Fibroblast of the aortic adventitia (primary cell): ENCODE measurements at regions not wholly inside any gene's neighbourhood (a gene's known extent, or its start where the extent isn't known, plus 50 kb on each side); places are given as distances from the start of the nearest gene placed in this dataset.
"Not testable (repeated sequence)": the region's sequence is repeated elsewhere in the genome, so short reads cannot be mapped to it uniquely, and the experiment has no call there.

ENCODE experiments used
- DNase-seq: peaks from one replicate; pipeline ENCODE4 v3.0.0-alpha.2; 2010; ENCODE audit warnings: low read depth
- H3K4me3 ChIP-seq: 2 replicates; pipeline ENCODE4 v1.5.1; 2011; ENCODE audit warnings: low read depth, mild to moderate bottlenecking, control low read depth, low read length, moderate library complexity
- CTCF ChIP-seq: IDR thresholded peaks from 2 replicates; pipeline ENCODE4 v1.5.1; 2011; ENCODE audit warnings: mild to moderate bottlenecking, low read length, control low read depth, inconsistent platforms; ENCODE audit not compliant: insufficient read depth

- no peak overlapping the region for H3K4me3 ChIP-seq
- no peak for DNase-seq
- no peak for TF ChIP-seq CTCF
These were observed 725.9 kb downstream of the BCKDHB start for GRCh38 chr6:80832337-80832736.

GRCh38 chr6:80793411-80793810 is 686.9 kb downstream of the BCKDHB start:
- DNase-seq = no peak
- no peak for TF ChIP-seq CTCF
- H3K4me3 ChIP-seq = no peak overlapping the region

- H3K4me3 ChIP-seq = no peak overlapping the region
- no peak for TF ChIP-seq CTCF
- DNase-seq = no peak
These were observed 685.7 kb downstream of the BCKDHB start for GRCh38 chr6:80792151-80792550.

- TF ChIP-seq CTCF = no peak
- peak; percentile 87 for DNase-seq
These were observed 683.6 kb downstream of the BCKDHB start for GRCh38 chr6:80789912-80790570.

GRCh38 chr6:80783271-80783670 is 676.8 kb downstream of the BCKDHB start:
- DNase-seq, H3K4me3 ChIP-seq: not testable (repeated sequence)

More at GRCh38 chr6:80789912-80790570, 683.6 kb downstream of the BCKDHB start:
- H3K4me3 ChIP-seq = no peak overlapping the region

- no peak overlapping the region for H3K4me3 ChIP-seq
- peak; percentile 52 for DNase-seq
- no peak for TF ChIP-seq CTCF
These were observed 665.5 kb downstream of the BCKDHB start for GRCh38 chr6:80771941-80772340.

- DNase-seq = peak; percentile 86
- no peak overlapping the region for H3K4me3 ChIP-seq
- no peak for TF ChIP-seq CTCF
These were observed 662.6 kb downstream of the BCKDHB start for GRCh38 chr6:80769106-80769505.
